ENCODE measurements at regions not wholly inside any gene's neighbourhood (a gene's known extent, or its start where the extent isn't known, plus 50 kb on each side); places are given as distances from the start of the nearest gene placed in this dataset.

DNA sequence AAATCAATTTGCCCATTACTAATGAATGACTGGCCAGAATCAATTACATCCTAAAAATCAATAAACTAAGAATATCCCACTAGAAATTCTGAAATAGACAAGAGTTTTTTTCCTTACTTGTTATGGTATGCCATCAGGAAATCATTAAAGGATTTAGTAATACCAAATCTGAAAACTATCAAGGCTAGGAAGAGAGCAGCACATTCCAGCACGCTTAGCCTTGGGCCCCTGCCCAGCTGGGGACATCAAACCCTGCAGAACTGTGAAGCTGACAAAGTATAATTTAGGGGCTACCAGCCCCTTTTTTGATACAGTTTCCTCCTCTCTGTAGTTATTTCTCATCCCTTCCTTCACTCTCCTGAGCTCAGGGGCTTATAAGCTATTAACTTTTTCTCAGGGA is 247.8 kb upstream of the ZC3H12C start (continued):
- TF ChIP-seq, protein P1, sequence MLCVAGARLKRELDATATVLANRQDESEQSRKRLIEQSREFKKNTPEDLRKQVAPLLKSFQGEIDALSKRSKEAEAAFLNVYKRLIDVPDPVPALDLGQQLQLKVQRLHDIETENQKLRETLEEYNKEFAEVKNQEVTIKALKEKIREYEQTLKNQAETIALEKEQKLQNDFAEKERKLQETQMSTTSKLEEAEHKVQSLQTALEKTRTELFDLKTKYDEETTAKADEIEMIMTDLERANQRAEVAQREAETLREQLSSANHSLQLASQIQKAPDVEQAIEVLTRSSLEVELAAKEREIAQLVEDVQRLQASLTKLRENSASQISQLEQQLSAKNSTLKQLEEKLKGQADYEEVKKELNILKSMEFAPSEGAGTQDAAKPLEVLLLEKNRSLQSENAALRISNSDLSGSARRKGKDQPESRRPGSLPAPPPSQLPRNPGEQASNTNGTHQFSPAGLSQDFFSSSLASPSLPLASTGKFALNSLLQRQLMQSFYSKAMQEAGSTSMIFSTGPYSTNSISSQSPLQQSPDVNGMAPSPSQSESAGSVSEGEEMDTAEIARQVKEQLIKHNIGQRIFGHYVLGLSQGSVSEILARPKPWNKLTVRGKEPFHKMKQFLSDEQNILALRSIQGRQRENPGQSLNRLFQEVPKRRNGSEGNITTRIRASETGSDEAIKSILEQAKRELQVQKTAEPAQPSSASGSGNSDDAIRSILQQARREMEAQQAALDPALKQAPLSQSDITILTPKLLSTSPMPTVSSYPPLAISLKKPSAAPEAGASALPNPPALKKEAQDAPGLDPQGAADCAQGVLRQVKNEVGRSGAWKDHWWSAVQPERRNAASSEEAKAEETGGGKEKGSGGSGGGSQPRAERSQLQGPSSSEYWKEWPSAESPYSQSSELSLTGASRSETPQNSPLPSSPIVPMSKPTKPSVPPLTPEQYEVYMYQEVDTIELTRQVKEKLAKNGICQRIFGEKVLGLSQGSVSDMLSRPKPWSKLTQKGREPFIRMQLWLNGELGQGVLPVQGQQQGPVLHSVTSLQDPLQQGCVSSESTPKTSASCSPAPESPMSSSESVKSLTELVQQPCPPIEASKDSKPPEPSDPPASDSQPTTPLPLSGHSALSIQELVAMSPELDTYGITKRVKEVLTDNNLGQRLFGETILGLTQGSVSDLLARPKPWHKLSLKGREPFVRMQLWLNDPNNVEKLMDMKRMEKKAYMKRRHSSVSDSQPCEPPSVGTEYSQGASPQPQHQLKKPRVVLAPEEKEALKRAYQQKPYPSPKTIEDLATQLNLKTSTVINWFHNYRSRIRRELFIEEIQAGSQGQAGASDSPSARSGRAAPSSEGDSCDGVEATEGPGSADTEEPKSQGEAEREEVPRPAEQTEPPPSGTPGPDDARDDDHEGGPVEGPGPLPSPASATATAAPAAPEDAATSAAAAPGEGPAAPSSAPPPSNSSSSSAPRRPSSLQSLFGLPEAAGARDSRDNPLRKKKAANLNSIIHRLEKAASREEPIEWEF (IDR thresholded peaks at IDR 0.05; ENCODE audit: insufficient replicate concordance, low read depth, low read length), result no peak
- TF ChIP-seq, protein P2, sequence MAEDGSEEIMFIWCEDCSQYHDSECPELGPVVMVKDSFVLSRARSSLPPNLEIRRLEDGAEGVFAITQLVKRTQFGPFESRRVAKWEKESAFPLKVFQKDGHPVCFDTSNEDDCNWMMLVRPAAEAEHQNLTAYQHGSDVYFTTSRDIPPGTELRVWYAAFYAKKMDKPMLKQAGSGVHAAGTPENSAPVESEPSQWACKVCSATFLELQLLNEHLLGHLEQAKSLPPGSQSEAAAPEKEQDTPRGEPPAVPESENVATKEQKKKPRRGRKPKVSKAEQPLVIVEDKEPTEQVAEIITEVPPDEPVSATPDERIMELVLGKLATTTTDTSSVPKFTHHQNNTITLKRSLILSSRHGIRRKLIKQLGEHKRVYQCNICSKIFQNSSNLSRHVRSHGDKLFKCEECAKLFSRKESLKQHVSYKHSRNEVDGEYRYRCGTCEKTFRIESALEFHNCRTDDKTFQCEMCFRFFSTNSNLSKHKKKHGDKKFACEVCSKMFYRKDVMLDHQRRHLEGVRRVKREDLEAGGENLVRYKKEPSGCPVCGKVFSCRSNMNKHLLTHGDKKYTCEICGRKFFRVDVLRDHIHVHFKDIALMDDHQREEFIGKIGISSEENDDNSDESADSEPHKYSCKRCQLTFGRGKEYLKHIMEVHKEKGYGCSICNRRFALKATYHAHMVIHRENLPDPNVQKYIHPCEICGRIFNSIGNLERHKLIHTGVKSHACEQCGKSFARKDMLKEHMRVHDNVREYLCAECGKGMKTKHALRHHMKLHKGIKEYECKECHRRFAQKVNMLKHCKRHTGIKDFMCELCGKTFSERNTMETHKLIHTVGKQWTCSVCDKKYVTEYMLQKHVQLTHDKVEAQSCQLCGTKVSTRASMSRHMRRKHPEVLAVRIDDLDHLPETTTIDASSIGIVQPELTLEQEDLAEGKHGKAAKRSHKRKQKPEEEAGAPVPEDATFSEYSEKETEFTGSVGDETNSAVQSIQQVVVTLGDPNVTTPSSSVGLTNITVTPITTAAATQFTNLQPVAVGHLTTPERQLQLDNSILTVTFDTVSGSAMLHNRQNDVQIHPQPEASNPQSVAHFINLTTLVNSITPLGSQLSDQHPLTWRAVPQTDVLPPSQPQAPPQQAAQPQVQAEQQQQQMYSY (CRISPR knock-in tag; IDR thresholded peaks at IDR 0.05), result no peak

DNA sequence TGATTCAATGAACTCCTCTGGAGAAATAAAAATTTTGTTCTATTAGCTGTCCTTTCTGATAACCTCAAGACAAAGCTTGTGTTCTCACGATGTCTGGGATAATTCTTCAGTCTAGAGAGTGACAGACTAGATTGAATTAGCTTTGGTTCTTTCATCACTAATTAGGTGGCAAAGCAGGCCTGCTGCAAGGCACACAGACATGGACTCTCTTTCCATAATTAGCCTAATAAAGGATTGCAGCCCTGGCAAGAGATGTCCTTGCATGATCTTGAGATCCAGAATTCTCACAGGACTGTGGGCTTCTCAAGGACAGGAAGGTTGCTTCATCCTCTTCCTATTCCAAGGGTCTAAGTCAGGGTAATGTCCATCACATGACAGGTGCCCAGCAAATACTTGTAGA is 245.6 kb upstream of the ZC3H12C start:
- ChIA-PET SMC1A (ENCODE audit: uncharacterized antibody, unreplicated experiment) (interaction anchor here (0.9 to 4.2 kb wide), 5 partner anchors 14 to 93 kb away, joined by 3 to 21 read pairs (median 4); no protein-coding TSS in a partner anchor), POLR2A (no interaction called here), RAD21 (ENCODE audit: unreplicated experiment) (no interaction called here), CTCF (interaction anchor here (0.6 to 8.2 kb wide), 3 partner anchors 18 to 100 kb away, joined by 3 to 251 read pairs (median 7); no protein-coding TSS in a partner anchor)
- no peak for DNase-seq (ENCODE audit: low read depth, low spot score)
- BruUV-seq (replicated peaks), result no TSS peak
- Histone ChIP-seq H3K36me3 (ENCODE audit: control insufficient read depth in 2 of 2, insufficient read depth in 2 of 2, low read length in 1 of 2) (no peaks in the 10 kb centered on the region), H3K4me3 (no peak overlapping the region), H3K4me1 (ENCODE audit: control insufficient read depth, insufficient read depth, low read length) (no peaks in the 10 kb centered on the region), H3K27me3 (replicated peaks in 1 of 2; ENCODE audit: control insufficient read depth in 2 of 2, insufficient read depth in 2 of 2, low read length in 1 of 2) (no peaks in the 10 kb centered on the region; a peak in 1 of 4 replicates), H3K79me2 (ENCODE audit: control insufficient read depth, insufficient read depth, low read length) (no peaks in the 10 kb centered on the region), H4K20me1 (ENCODE audit: control insufficient read depth, insufficient read depth) (no peaks in the 10 kb centered on the region), H3K9me3 (replicated peaks; ENCODE audit: control insufficient read depth, insufficient read depth, low read length) (no peaks in the 10 kb centered on the region), H2AFZ (ENCODE audit: control insufficient read depth, low read depth, low read length) (no peak overlapping the region), H3K27ac (ENCODE audit: control insufficient read depth, insufficient read depth) (no peak overlapping the region), H3K4me2 (ENCODE audit: control insufficient read depth, insufficient read depth) (no peak overlapping the region), H3K9ac (ENCODE audit: control insufficient read depth, insufficient read depth, low read length) (no peak overlapping the region)
- no peak for ATAC-seq
- FAIRE-seq, result no peak
- intact Hi-C loops (cut with micrococcal nuclease; ENCODE audit: unreplicated experiment) (no loop called here), in situ Hi-C loops (cut with MboI) (no loop called here)
- 0% methylated on average over 1 of the region's 1 CpG for WGBS (ENCODE audit: insufficient coverage, insufficient replicate concordance, low lambda C conversion rate, missing lambda C conversion rate)
- TF ChIP-seq CHD1 (IDR thresholded peaks at IDR 0.05; ENCODE audit: low read depth, low read length) (no peak), GATAD2B (conservative IDR thresholded peaks at IDR 0.05; ENCODE audit: low read depth) (no peak), MTA3 (IDR thresholded peaks at IDR 0.05; ENCODE audit: borderline replicate concordance, low read length) (no peak), STAT3 (IDR thresholded peaks at IDR 0.05; ENCODE audit: low read depth, low read length) (no peak), TCF7 (IDR thresholded peaks at IDR 0.05; ENCODE audit: borderline replicate concordance) (no peak), ATF7 (IDR thresholded peaks at IDR 0.05; ENCODE audit: low read depth) (no peak), HDAC2 (IDR thresholded peaks at IDR 0.05) (no peak), SMAD5 (IDR thresholded peaks at IDR 0.05; ENCODE audit: low read depth) (no peak), CREM (IDR thresholded peaks at IDR 0.05; ENCODE audit: low read depth) (no peak)
